GM12864 (cell line): ENCODE measurements at regions not wholly inside any gene's neighbourhood (a gene's known extent, or its start where the extent isn't known, plus 50 kb on each side); places are given as distances from the start of the nearest gene placed in this dataset.
"Not testable (repeated sequence)": the region's sequence is repeated elsewhere in the genome, so short reads cannot be mapped to it uniquely, and the experiment has no call there.

Experiments used
- DNase-seq: peaks from one replicate; pipeline ENCODE4 v3.0.0-alpha.2; 2011; ENCODE audit warnings: low read depth
- H3K4me3 ChIP-seq: 2 replicates; pipeline ENCODE4 v1.5.1; 2011; ENCODE audit warnings: mild to moderate bottlenecking, low read depth, low read length, control low read depth
- CTCF ChIP-seq: IDR thresholded peaks from 2 replicates; pipeline ENCODE4 v1.5.1; 2011; ENCODE audit warnings: low read depth, mild to moderate bottlenecking, moderate library complexity, low read length, control low read depth, inconsistent platforms; ENCODE audit errors: missing control alignments

GRCh38 chr11:42840176-42840829, 471.5 kb upstream of the API5 start:
- H3K4me3 ChIP-seq: no peak overlapping the region
- no peak for TF ChIP-seq CTCF
- DNase-seq: no peak

- no peak for DNase-seq
- H3K4me3 ChIP-seq: no peak overlapping the region
- TF ChIP-seq CTCF: no peak
Measured at GRCh38 chr11:42840860-42841259, 470.9 kb upstream of the API5 start.

GRCh38 chr11:42841556-42841955, 470.2 kb upstream of the API5 start:
- H3K4me3 ChIP-seq: no peak overlapping the region
- DNase-seq: no peak
- no peak for TF ChIP-seq CTCF

- no peak overlapping the region for H3K4me3 ChIP-seq
- no peak for DNase-seq
- no peak for TF ChIP-seq CTCF
Measured at GRCh38 chr11:42849362-42849761, 462.4 kb upstream of the API5 start.

GRCh38 chr11:42857344-42857743, 454.5 kb upstream of the API5 start:
- no peak overlapping the region for H3K4me3 ChIP-seq
- DNase-seq: no peak
- no peak for TF ChIP-seq CTCF

DNA sequence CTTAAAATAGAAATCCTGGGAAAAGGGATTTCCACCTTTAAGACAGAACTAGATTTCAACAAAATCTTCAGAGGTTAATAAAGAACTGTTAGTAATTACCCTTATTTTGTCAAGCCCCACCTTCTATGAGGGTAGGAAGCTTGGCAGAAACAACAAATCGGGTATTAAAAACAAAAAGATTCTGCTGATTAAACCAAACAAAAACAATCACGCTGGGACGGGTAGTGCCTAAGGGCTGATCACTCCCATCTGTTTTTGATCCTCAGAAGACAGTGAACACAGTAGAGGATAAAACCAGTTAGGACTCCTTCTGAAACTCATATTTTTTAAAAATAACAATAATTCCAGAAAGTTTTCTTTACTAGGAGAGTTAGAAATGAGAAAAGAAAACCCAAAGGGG, 441.3 kb upstream of the API5 start:
- no peak for TF ChIP-seq CTCF
- H3K4me3 ChIP-seq: no peak overlapping the region
- no peak for DNase-seq

- DNase-seq: not testable (repeated sequence)
Measured at GRCh38 chr11:42873800-42874405, 437.9 kb upstream of the API5 start.

DNA sequence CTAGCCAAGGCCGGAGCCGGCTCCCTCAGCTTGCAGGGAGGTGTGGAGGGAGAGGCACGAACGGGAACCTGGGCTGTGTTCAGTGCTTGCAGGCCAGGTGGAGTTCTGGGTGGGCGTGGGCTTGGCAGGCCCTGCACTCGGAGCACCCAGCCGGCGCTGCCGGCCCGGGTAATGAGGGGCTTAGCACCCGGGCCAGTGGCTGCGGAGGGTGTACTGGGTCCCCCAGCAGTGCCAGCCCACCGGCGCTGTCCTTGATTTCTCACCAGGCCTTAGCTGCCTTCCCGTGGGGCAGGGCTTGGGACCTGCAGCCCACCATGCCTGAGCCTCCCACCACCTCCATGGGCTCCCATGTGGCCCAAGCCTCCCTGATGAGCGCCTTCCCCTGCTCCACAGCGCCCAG, 430.5 kb upstream of the API5 start:
- H3K4me3 ChIP-seq, DNase-seq: not testable (repeated sequence)

More at GRCh38 chr11:42873800-42874405, 437.9 kb upstream of the API5 start:
- not testable (repeated sequence) for H3K4me3 ChIP-seq
